Omental fat pad (tissue), 3 donors: ENCODE measurements at regions not wholly inside any gene's neighbourhood (a gene's known extent, or its start where the extent isn't known, plus 50 kb on each side); places are given as distances from the start of the nearest gene placed in this dataset.

Experiments
- ATAC-seq: fragments of 150-250 bp; one replicate; pipeline ENCODE4 v1.9.1; 2016; ENCODE audit warnings: mild to moderate bottlenecking, moderate library complexity; ENCODE audit not compliant: low FRiP score
- DNase-seq: peaks from one replicate; pipeline ENCODE4 v3.0.0-alpha.2; 2019; ENCODE audit warnings: low spot score
- TF ChIP-seq, protein P1 (sequence below), 3 donors: fragments of 450-650 bp; IDR thresholded peaks; one replicate each; pipeline ENCODE4 v1.5.1; 2016 to 2017; ENCODE audit warnings: antibody characterized with exemption in 3 of 3, mild to moderate bottlenecking in 3 of 3, moderate library complexity in 2 of 3

DNA sequence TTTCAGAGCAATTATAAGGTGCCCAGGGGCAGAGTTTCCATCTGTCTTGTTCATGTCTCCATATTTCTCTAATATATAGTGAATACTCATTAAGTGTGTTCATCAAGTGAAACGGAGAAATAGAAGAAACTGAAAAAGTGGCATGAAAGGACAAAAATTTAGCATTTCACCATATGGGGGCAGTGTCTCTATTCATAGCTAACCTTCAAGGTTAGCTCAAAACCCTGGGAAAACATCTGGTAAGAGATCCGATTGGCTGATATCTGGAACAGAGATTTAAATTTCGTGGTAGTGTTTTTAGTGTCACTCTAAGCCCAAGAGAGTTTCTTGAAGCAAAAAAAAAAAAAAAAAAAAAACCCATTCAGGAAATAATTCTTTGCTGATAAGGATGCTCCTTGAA, 367.5 kb downstream of the DAD1 start:
- no peak for DNase-seq
- no peak for ATAC-seq
- TF ChIP-seq, protein P1, sequence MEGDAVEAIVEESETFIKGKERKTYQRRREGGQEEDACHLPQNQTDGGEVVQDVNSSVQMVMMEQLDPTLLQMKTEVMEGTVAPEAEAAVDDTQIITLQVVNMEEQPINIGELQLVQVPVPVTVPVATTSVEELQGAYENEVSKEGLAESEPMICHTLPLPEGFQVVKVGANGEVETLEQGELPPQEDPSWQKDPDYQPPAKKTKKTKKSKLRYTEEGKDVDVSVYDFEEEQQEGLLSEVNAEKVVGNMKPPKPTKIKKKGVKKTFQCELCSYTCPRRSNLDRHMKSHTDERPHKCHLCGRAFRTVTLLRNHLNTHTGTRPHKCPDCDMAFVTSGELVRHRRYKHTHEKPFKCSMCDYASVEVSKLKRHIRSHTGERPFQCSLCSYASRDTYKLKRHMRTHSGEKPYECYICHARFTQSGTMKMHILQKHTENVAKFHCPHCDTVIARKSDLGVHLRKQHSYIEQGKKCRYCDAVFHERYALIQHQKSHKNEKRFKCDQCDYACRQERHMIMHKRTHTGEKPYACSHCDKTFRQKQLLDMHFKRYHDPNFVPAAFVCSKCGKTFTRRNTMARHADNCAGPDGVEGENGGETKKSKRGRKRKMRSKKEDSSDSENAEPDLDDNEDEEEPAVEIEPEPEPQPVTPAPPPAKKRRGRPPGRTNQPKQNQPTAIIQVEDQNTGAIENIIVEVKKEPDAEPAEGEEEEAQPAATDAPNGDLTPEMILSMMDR (IDR thresholded peaks at IDR 0.05) = no peak

DNA sequence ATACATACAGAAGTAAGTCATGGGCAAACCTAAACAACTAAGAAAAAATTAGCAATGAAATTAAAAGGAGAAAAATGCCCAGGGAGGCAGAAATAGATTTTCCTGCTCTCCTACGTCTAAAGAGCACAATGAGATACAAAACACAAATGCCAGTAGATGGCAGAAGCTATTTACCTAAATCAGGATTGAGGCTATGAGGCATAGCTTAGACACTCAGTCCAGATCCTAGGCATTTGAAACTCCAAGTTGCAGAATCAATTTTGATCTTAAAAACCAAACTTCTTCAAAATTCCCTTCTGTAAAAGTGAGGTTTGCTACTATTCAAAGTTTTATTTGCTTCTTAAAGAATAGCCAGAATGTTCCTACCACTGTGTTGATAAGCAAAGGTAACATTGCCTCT, 368.6 kb downstream of the DAD1 start:
- TF ChIP-seq, protein P1 (IDR thresholded peaks at IDR 0.05) = no peak
- DNase-seq (no peak), ATAC-seq (no peak)

DNA sequence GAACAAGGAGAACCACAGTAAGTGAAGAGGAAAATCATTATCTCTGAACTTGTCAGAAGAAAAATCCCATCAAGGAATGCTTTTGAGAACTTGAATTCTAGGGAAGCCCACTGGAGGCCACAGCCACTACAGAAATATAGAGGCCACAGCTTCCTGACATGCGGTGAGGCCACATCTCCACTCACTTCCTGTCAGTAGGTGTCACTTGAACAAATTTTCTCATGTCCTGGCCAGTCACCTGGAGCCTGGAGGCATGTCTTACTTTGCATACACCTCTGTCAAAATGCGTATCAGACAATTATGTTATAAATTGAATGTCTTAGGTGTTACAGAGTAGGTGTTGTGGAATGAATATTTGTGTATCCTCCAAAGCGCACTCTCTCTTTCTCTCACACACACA, 370.3 kb downstream of the DAD1 start:
- DNase-seq (no peak), ATAC-seq (no peak)
- TF ChIP-seq, protein P1 (IDR thresholded peaks at IDR 0.05) = no peak

DNA sequence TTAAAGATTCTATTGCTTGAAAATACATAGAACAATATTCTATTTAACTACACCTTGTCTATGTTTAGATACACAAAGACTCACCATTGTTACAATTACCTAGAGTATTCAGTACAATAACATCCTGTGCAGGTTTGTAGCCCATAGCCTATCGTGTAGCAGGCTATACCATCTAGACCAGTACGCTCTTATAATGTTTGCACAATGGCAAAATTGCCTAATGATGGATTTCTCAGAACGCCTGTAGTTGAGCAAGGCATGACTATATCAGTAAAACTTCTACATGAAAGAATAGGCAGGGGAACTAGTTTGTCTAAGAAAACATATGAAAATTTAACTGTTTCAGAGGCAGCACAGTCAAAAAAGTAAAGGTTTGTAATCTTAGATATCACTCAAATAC, 375.9 kb downstream of the DAD1 start:
- DNase-seq (no peak), ATAC-seq (no peak)
- TF ChIP-seq, protein P1 (IDR thresholded peaks at IDR 0.05) = no peak

DNA sequence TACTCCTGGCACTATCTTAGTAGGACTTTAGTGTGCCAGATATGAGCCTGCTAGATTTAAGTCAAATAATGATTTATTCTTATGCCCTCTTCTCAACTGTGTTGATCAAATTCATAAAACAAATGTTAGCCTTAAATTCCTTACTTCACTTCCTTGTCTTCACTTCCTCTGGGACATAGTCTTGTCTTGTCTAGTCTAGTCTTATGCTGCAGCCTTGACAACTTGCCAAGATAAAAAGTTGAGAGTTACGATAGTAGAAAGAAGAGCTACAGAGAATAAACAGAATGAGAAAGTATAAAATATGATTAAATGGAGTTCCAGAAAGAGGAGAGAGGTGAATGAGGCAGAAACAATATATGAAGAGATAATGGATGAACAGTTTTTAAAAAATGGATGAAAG, 378.1 kb downstream of the DAD1 start:
- TF ChIP-seq, protein P1 (IDR thresholded peaks at IDR 0.05) = no peak
- DNase-seq = no peak

DNA sequence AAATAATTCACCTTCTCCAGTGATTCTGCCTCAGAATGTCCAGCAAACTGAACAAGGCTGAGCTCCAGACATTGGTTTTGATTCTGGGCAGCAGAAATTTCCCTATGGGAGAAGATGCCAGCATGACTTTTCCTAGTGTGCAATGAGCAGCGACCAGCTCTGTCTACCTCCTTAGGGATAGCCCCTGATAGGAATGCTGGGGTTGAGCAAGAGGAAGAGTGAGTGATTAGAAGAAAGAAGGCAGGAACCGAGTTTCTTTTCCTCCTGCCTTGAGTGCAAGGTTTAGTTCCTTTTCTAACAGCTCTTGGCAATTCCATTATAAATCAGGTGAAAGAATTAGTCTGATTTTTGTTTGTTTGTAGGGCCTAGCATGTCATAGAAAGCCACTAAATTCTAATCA, 379.0 kb downstream of the DAD1 start:
- DNase-seq (no peak), ATAC-seq (no peak)
- TF ChIP-seq, protein P1 (IDR thresholded peaks at IDR 0.05) = no peak

More for the DNA sequence above, 378.1 kb downstream of the DAD1 start:
- ATAC-seq = no peak

DNA sequence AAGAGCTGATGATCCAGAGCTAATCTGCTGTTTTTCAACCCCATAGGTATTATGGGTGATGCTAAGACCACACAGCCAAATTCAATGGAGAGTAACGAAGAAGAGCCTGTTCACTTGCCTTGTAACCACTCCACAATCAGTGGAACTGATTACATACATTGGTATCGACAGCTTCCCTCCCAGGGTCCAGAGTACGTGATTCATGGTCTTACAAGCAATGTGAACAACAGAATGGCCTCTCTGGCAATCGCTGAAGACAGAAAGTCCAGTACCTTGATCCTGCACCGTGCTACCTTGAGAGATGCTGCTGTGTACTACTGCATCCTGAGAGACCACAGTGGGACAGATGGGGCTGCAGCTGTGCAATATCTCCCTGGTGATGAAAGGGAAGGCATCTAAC, 386.0 kb downstream of the DAD1 start:
- TF ChIP-seq, protein P1 (IDR thresholded peaks at IDR 0.05) = no peak
- no peak for ATAC-seq

More for the DNA sequence above, 386.0 kb downstream of the DAD1 start:
- DNase-seq = no peak
